ENCODE measurements at regions not wholly inside any gene's neighbourhood (a gene's known extent, or its start where the extent isn't known, plus 50 kb on each side); places are given as distances from the start of the nearest gene placed in this dataset.

- TF ChIP-seq CHD7 (IDR thresholded peaks at IDR 0.05; ENCODE audit: insufficient replicate concordance, low read length) = no peak
- TF ChIP-seq ZNF274 (IDR thresholded peaks at IDR 0.05; ENCODE audit: borderline replicate concordance, extremely low read depth, low read length) = no peak
- no peak for TF ChIP-seq SP4 (IDR thresholded peaks at IDR 0.05; ENCODE audit: low read length)
- TF ChIP-seq, protein P1, sequence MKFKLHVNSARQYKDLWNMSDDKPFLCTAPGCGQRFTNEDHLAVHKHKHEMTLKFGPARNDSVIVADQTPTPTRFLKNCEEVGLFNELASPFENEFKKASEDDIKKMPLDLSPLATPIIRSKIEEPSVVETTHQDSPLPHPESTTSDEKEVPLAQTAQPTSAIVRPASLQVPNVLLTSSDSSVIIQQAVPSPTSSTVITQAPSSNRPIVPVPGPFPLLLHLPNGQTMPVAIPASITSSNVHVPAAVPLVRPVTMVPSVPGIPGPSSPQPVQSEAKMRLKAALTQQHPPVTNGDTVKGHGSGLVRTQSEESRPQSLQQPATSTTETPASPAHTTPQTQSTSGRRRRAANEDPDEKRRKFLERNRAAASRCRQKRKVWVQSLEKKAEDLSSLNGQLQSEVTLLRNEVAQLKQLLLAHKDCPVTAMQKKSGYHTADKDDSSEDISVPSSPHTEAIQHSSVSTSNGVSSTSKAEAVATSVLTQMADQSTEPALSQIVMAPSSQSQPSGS (IDR thresholded peaks at IDR 0.05; ENCODE audit: low read length) = no peak
- TF ChIP-seq NANOG (IDR thresholded peaks at IDR 0.05; ENCODE audit: insufficient read depth, low read depth, low read length, poor library complexity, severe bottlenecking) = no peak
- TF ChIP-seq TBP (IDR thresholded peaks at IDR 0.05; ENCODE audit: low read depth, low read length) = no peak
- TF ChIP-seq EP300 (IDR thresholded peaks at IDR 0.05; ENCODE audit: borderline replicate concordance in 1 of 2, low read depth in 2 of 2, low read length in 2 of 2) = no peak
- no peak for TF ChIP-seq FOSL1 (IDR thresholded peaks at IDR 0.05; ENCODE audit: insufficient read depth, low read depth, low read length)
- TF ChIP-seq BCL11A (IDR thresholded peaks at IDR 0.05; ENCODE audit: low read depth in 2 of 2, low read length in 2 of 2) = no peak
- no peak for TF ChIP-seq CHD1 (IDR thresholded peaks at IDR 0.05; ENCODE audit: low read depth, low read length)
Measured at GRCh38 chr18:30404422-30404821, 638.1 kb downstream of the DSC3 start (continued).
